GM19023 (cell line): ENCODE measurements at regions not wholly inside any gene's neighbourhood (a gene's known extent, or its start where the extent isn't known, plus 50 kb on each side); places are given as distances from the start of the nearest gene placed in this dataset.

Experiments used
- ATAC-seq: cut with Tn5 transposase; IDR thresholded peaks from one replicate; pipeline ENCODE4 v1.9.1; 2021; ENCODE audit warnings: mild to moderate bottlenecking, moderate library complexity; ENCODE audit not compliant: unreplicated experiment

DNA sequence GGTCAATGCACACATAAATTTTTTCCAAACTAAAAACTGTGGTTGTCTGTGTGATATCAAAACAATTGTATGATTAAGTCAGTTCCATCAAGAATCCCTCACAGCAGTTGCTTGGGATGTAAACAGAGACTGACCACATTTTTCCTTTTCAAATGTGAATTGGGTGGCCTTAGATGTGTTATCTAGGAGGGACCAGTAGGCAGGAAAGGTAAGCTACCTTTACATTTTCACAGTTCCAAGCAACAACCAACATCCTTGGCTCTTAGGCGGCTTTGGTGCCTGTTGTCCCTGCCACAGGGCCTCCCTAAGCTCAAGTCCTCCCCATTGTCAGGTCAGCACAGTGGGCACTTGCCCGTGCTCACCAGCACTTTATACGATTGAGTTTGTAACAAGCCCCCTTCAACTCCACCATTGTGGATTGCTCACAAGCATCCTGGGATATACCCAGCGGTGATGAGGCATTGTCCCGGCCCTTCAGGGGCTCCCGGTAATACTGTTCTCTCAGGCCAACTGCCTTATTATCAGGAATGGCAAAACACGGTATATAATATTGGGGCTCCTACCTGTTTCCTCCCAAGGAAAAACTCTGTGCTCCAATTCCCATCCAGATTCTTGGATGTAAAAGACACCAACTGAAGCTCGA, 114.9 kb upstream of the ANKRD1 start:
- ATAC-seq, result no peak

- ATAC-seq, result no peak
Measured at GRCh38 chr10:91036807-91037411, 116.0 kb upstream of the ANKRD1 start.

- no peak for ATAC-seq
Measured at GRCh38 chr10:91038971-91039370, 118.1 kb upstream of the ANKRD1 start.

DNA sequence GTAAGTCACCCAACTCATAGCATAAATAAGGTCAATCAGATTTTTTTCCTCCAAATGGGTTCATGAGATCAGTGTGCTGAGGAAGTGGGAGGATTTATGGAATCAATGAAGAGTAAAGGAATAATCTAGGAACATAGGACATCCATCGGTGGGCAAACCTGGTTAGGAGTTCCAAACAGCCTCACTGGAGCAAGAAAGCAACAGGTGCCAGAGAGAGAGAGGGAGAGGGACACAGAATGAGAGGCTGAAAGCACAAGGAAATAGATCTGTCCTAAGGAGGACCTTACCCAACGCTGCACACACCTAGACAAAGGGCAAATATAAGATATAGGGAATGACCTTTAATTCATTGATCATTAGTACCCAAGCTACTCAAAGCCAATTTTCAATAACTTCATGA, 119.5 kb upstream of the ANKRD1 start:
- ATAC-seq, result no peak

GRCh38 chr10:91042069-91042468, 121.2 kb upstream of the ANKRD1 start:
- ATAC-seq, result no peak

DNA sequence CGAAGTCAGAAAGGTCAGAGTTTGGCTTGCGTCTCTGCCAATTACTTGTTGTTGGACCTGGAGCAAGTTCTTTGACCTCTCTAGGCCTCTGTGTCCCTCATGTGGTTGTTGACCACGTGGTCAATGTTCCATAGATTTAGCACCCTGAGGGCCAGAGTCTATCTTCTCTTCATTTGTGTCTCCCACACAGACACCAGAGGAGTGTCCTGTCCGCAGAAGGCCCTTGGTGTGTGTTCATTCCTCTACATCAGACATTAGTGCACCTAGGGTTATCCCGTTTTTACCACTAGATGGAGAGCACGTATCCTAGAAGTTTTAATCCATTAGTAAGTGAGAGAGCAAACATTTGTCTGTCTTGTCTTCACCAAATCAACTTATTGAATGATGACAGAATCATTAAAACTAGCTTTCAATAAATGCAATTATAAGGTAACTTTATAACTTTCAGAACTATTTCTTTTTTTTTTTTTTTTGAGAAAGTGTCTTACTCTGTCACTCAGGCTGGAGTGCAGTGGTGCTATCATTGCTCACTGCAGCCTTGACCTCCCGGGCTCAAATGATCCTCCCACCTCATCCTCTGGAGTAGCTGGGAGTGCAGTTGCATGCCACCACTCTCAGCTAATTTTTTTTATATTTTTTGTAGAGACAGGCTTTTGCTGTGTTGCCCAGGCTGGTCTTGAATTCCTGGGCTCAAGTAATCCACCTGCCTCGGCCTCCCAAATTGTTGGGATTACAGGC, 122.5 kb upstream of the ANKRD1 start:
- ATAC-seq, result no peak

GRCh38 chr10:91046869-91047268, 126.0 kb upstream of the ANKRD1 start:
- no peak for ATAC-seq

GRCh38 chr10:91048380-91048779, 127.5 kb upstream of the ANKRD1 start:
- no peak for ATAC-seq

- ATAC-seq, result no peak
Measured at GRCh38 chr10:91049296-91049987, 128.6 kb upstream of the ANKRD1 start.

- ATAC-seq, result no peak
Measured at GRCh38 chr10:91049988-91050360, 129.1 kb upstream of the ANKRD1 start.

DNA sequence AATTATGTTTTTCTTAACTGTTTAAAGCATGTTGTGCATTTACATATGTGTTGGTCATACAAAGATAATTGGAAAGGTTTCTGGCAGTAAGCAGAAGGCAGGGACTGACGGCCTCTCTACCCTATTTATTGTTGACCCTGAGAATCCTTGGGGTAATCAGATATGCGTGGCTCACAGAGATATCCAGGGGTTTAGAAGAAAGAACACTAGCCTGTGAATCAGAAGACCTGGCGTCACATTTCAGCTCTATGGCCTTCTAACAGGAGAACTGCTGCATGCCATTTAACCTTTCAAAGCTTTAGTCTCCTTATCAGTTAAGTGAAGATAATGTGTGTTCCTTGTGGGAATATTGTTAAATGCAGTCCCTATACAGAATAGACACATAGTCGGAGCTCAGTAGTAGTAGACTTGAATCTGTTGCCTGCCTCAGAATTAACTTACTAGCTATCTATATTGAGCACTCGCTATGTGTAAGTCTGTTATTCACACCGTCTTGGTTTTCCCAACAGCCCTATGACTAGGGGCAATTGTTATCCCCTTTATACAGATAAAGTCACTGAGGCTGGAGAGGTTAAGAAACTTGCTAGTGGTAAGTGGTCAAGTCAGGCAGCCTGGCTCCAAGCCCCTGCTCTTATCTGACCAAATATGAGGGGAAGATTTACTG, 129.6 kb upstream of the ANKRD1 start:
- ATAC-seq, result no peak

GRCh38 chr10:91051829-91052228, 130.9 kb upstream of the ANKRD1 start:
- no peak for ATAC-seq

DNA sequence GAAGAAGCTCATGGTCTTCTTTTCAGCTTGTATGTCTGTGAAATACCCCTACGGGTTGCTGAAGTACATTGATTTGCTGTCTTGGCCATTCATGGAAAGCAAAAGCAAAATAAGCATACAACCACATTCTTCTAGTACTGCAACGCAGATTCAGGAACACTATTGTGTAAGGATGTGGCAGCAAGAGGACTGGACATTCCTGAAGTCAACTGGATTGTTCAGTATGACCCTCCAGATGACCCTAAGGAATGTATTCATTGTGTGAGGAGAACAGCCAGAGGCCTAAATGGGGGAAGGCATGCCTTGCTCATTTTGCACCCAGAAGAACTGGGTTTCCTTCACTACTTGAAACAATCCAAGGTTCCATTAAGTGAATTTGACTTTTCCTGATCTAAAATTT, 133.4 kb upstream of the ANKRD1 start:
- no peak for ATAC-seq

- ATAC-seq, result no peak
Measured at GRCh38 chr10:91061187-91061586, 140.3 kb upstream of the ANKRD1 start.

GRCh38 chr10:91061608-91062007, 140.7 kb upstream of the ANKRD1 start:
- ATAC-seq, result no peak

GRCh38 chr10:91062091-91062490, 141.2 kb upstream of the ANKRD1 start:
- no peak for ATAC-seq

- no peak for ATAC-seq
Measured at GRCh38 chr10:91071786-91072185, 148.7 kb upstream of the PCGF5 start.

DNA sequence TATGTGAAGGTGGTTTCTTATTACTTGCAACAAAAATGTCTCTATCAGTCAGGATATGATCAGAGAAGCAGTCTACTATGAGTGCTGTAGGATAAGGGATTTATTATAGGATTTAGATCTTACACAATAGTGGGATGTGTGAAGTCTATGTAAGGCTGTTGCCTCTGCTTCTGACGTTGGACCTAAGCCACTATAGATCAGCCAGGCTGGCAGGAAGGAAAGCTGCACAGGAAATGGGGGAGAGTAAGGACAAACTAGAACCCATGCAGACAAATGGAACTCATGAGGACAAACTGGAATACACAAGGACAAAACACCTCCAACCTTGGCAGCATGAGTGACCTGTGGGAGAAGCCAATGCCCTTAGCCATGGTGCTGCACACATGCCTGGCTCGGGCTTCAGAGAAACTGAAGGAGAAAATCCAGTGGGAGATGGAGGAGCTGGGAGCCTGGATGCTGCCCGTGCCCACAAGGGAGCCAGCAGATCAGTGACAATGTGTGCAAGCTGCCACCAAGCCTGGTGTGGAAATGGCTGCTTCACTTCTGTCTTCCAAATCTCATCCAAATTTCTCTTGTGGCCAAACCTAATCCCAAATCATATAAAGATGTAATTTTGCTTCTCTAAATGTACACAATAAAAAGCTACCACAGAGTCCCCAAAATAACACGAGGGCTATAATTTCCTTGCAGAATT, 147.0 kb upstream of the PCGF5 start:
- no peak for ATAC-seq

DNA sequence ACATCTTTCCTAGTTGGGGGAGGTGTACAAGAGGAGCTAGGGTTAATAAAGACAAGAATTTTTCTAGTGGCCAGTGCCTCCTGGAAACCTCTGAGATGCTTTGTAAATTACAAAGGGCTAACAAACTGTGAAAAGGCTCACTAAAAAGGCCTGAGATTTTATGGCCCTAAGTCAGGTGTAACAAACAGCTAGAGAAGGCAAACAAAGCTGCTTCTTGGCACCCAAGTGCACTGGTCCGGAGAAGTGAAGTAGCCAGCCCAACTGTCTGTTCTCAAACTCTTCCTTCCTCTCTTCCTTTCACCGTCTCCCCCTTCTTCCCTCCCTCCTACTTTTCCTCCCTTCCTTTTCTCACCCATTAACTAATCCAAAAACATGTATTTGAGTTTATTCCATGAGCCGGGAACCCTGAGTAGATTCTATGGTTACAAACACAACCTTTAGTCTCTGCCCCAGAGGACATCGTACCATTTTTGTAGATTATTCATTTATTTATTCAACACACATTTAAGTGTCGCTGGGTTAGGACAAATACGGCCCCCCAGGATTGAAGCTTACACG, 143.4 kb upstream of the PCGF5 start:
- no peak for ATAC-seq

DNA sequence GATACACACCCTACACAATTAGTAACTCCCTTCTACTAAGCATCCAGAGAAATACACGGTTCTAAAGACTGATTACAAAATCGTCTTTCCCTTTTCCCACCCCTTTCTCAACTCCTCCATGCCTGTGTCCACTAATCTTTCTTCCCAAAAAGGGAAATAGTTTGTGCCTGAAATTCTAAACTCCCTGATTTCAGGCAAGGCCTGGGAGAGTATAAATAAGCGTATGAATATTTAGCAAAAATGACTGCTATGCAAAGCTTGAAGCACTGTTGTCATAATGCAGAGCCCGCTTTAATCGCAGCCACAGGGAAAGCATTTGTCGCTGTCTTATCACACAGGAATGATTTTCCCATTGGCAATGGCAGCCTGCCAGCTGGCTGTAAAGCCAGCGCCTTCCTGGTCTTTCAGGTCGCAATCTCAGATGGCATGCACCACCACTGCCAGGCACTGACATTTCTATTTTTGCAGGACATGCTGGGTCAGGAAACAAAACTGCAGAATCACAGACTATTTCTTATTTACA, 142.9 kb upstream of the PCGF5 start:
- no peak for ATAC-seq
